ENCODE measurements at regions not wholly inside any gene's neighbourhood (a gene's known extent, or its start where the extent isn't known, plus 50 kb on each side); places are given as distances from the start of the nearest gene placed in this dataset.

- CTCF ChIA-PET, result interaction anchor here (0.9 kb wide), 1 partner anchor 10 kb away, joined by 4 read pairs; no protein-coding TSS in a partner anchor
- H3K4me3 ChIP-seq (ENCODE audit: low read depth, low read length), result no peak overlapping the region
- POLR2A ChIA-PET, result no interaction called here
- no peak for DNase-seq (ENCODE audit: low read depth, low spot score)
- TF ChIP-seq CTCF (IDR thresholded peaks at IDR 0.05; ENCODE audit: insufficient read depth, low read length, missing control alignments), result no peak
Observed at GRCh38 chr4:60656171-60656570, 544.0 kb upstream of the ADGRL3 start.

GRCh38 chr4:60657041-60657440 is 543.1 kb upstream of the ADGRL3 start:
- ChIA-PET POLR2A (no interaction called here), CTCF (interaction anchor here (0.6 to 0.9 kb wide), 2 partner anchors 11 to 976 kb away, joined by 3 to 4 read pairs; no protein-coding TSS in a partner anchor)
- no peak for TF ChIP-seq CTCF (IDR thresholded peaks at IDR 0.05; ENCODE audit: insufficient read depth, low read length, missing control alignments)
- H3K4me3 ChIP-seq (ENCODE audit: low read depth, low read length), result no peak overlapping the region
- DNase-seq (ENCODE audit: low read depth, low spot score), result no peak

GRCh38 chr4:60657807-60658206 is 542.3 kb upstream of the ADGRL3 start:
- no peak overlapping the region for H3K4me3 ChIP-seq (ENCODE audit: low read depth, low read length)
- TF ChIP-seq CTCF (IDR thresholded peaks at IDR 0.05; ENCODE audit: insufficient read depth, low read length, missing control alignments), result no peak
- ChIA-PET POLR2A (no interaction called here), CTCF (interaction anchor here (0.6 kb wide), 1 partner anchor 975 kb away, joined by 3 read pairs; no protein-coding TSS in a partner anchor)
- DNase-seq (ENCODE audit: low read depth, low spot score), result no peak

GRCh38 chr4:60663769-60664168 is 536.4 kb upstream of the ADGRL3 start:
- DNase-seq (ENCODE audit: low read depth, low spot score), result no peak
- no peak for TF ChIP-seq CTCF (IDR thresholded peaks at IDR 0.05; ENCODE audit: insufficient read depth, low read length, missing control alignments)
- H3K4me3 ChIP-seq (ENCODE audit: low read depth, low read length), result no peak overlapping the region
- POLR2A ChIA-PET, result no interaction called here
- CTCF ChIA-PET, result no interaction called here

GRCh38 chr4:60682901-60683300 is 517.2 kb upstream of the ADGRL3 start:
- ChIA-PET POLR2A (no interaction called here), CTCF (interaction anchor here (0.7 kb wide), 1 partner anchor 180 kb away, joined by 3 read pairs; no protein-coding TSS in a partner anchor)
- DNase-seq (ENCODE audit: low read depth, low spot score), result peak; percentile 57
- peak overlapping the region; percentile 10; the same call in 1 of the 2 replicates for H3K4me3 ChIP-seq (ENCODE audit: low read depth, low read length)
- TF ChIP-seq CTCF (IDR thresholded peaks at IDR 0.05; ENCODE audit: insufficient read depth, low read length, missing control alignments), result no peak

- DNase-seq (ENCODE audit: low read depth, low spot score), result peak; percentile 86
- POLR2A ChIA-PET, result no interaction called here
- CTCF ChIA-PET, result no interaction called here
- no peak for TF ChIP-seq CTCF (IDR thresholded peaks at IDR 0.05; ENCODE audit: insufficient read depth, low read length, missing control alignments)
- H3K4me3 ChIP-seq (ENCODE audit: low read depth, low read length), result peak overlapping the region; percentile 34
Observed at GRCh38 chr4:60683357-60683756, 516.8 kb upstream of the ADGRL3 start.
